NCI-H526 (cell line): ENCODE measurements at regions not wholly inside any gene's neighbourhood (a gene's known extent, or its start where the extent isn't known, plus 50 kb on each side); places are given as distances from the start of the nearest gene placed in this dataset.

Experiments
- DNase-seq, 2 experiments: peaks; one replicate each; lab custom pipeline; 2025; lab: John Stamatoyannopoulos, UW

- no peak for DNase-seq
Measured at GRCh38 chr6:154885214-154885613, 109.9 kb upstream of the TIAM2 start.

- DNase-seq: no peak
Measured at GRCh38 chr6:154886016-154886415, 109.1 kb upstream of the TIAM2 start.

GRCh38 chr6:154886471-154886870, 108.6 kb upstream of the TIAM2 start:
- DNase-seq: no peak

- no peak for DNase-seq
Measured at GRCh38 chr6:154887051-154887450, 108.1 kb upstream of the TIAM2 start.

GRCh38 chr6:154888421-154889295, 106.5 kb upstream of the TIAM2 start:
- DNase-seq: no peak

- peak in 1 of 2 experiments; percentile 3 for DNase-seq
Measured at GRCh38 chr6:154890874-154891273, 104.2 kb upstream of the TIAM2 start.

- DNase-seq: no peak
Measured at GRCh38 chr6:154891901-154892300, 103.2 kb upstream of the TIAM2 start.

DNA sequence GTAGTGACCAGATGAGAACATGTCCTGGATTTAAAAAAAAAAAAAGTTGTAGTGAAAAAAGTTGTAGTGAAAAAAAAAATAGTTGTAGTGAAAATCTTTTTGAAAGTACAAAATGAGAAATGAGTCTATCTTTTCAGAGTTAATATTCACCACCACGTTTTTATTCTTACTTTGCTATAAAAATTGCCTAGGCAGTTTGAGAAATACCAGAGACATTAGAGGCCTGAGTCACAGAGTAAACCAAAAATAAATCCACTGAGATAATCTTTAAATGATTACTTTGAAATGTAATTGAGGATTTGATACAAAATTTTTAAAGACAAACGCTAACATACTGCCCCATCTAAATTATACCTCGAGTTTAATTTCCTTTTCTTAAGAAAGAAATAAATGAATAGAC, 101.2 kb upstream of the TIAM2 start:
- no peak for DNase-seq

DNA sequence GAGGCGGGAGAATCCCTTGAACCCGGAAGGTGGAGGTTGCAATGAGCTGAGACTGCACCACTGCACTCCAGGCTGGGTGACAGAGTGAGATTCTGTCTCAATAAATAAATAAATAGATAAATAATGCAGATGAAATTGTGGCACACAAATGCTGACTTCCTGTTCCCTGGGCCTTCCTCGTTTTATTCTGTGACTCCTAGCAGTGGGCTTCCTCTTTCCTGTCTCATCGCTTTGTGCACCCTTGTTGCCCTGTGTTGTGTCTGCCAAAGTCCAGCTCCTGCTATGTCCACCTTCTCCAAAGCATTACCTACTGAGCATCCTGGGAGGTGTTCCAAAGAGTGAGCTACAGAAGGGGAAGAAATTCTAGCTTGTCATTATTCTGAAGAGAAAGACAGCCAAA, 100.2 kb upstream of the TIAM2 start:
- DNase-seq: no peak

DNA sequence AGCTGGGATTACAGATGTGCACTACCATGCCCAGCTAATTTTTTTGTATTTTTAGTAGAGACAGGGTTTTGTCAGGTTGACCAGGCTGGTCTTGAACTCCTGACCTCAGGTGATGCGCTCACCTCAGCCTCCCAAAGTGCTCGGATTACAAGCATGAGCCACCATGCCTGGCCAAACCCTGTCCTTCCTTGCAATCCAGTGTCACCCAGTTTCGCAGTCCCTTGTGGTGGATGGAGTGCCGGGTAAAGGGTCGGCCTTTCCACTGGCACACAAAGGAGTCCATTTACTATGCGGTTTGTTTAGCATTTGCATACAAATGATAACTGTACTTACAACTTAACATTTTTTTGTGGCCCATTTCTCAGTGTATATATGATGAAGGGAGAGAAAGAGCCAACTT, 99.3 kb upstream of the TIAM2 start:
- peak; percentile 34 to 68 for DNase-seq

DNA sequence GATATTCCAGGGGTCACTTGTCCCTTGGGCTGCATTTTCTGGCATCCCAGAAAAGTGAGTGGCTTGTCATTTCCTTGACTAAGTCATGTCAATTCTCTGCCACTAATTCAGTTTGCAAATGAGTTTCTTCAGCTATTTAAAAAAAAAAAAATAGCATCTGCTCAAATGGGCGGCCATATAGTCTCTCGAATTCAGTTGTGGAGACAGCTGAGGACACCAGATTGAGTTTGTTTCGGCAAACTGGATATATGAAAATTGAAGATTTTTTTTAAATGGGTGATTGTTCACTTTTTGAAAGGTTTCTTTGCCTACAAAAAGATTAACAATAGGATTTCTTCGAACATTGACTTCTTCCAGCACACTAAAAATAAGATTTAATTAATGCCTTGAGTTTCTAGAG, 96.3 kb upstream of the TIAM2 start:
- DNase-seq: no peak

GRCh38 chr6:154899824-154900463, 95.2 kb upstream of the TIAM2 start:
- DNase-seq: no peak

GRCh38 chr6:154901876-154902552, 93.1 kb upstream of the TIAM2 start:
- no peak for DNase-seq

- DNase-seq: no peak
Measured at GRCh38 chr6:154907291-154907690, 87.8 kb upstream of the TIAM2 start.

GRCh38 chr6:154908723-154909122, 86.4 kb upstream of the TIAM2 start:
- DNase-seq: no peak

GRCh38 chr6:154909311-154909710, 85.8 kb upstream of the TIAM2 start:
- DNase-seq: no peak

DNA sequence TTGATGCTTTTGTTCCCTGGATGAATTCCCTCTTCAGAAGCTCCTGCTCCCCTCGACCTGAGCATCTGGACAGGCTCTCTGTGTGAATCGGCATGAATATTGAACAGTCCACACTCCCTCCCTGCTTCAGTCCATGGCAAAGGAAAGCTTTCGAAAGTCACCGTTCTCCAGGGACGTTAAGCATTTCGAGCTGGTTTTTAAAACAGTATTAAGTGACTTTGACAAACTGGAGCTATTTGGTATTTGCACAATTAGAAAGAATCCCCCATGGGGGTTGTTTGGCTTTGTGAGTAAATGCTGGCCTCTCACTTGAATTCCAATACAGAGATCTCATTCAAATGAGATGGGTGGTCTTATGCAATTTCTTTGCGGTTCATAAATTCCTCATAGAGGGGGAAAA, 85.3 kb upstream of the TIAM2 start:
- no peak for DNase-seq

- no peak for DNase-seq
Measured at GRCh38 chr6:154914288-154914687, 80.8 kb upstream of the TIAM2 start.

DNA sequence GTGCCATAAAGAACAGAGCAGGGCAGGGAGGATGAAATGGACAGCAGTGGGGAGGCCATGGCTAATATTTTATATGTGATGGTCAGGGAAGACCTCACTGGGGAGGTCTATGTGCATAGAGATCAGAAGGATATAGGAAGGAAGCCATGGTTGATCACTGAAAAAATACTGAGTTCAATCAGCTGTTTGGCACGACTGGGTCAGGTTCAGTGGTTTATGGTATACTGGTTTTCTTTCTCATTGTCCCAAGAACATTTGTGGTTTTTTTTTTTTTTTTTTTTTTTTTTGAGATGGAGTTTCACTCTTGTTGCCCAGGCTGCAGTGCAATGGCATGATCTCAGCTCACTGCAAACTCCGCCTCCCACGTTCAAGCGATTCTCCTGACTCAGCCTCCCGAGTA, 78.3 kb upstream of the TIAM2 start:
- no peak for DNase-seq

GRCh38 chr6:154917941-154918340, 77.2 kb upstream of the TIAM2 start:
- DNase-seq: no peak

DNA sequence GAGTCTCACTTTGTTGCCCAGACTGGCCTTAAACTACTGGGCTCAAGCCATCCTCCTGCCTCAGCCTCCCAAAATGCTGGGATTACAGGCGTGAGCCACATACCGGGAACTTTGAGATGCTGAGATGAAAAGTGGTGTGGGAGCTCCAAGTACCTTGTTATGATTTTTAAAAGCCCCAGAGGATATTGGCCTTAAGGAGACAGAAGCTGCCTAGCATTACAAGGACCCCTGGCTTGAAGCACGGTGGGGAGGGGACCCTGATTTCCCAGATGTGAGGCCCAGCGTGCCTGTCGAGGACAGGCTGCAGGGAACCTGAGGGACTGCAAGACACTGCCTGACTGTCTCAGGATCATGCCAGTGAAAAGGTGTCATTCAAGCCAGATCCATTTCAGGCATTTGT, 75.3 kb upstream of the TIAM2 start:
- DNase-seq: no peak

DNA sequence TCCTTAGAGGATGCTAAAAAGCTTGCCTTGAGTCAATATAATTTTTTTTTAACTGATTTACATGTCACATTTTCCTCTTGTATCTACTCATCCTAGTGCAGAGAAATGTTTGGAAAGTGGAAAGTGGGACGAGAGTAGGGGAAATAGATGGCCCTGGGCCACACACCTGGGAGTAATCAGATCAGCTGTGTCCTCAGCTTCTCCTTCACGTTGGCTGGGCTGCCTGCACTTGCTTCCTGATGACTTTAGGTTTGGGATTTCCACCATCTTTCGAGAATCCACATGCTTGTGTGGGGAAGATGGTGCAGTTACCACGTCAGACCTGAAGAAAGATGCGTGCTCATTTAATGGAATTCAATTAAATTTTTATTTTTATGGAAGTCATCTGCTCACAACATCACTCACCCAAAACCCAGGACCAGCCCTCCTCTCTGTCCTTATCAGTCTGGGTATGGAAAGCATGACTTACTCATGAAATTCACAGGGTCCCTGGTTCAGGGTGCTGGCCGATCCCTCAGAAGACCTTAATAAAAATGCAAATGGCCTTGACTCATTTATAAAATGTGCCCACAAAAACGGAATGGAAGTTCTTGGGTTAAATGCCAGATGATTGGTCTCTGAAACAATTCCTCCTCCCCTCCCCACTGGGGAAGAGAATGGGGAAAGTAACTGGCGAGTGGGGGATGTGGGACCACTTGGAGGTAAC, 74.5 kb upstream of the TIAM2 start:
- no peak for DNase-seq
